ENCODE measurements at regions not wholly inside any gene's neighbourhood (a gene's known extent, or its start where the extent isn't known, plus 50 kb on each side); places are given as distances from the start of the nearest gene placed in this dataset.
"Not testable (repeated sequence)": the region's sequence is repeated elsewhere in the genome, so short reads cannot be mapped to it uniquely, and the experiment has no call there.

- no peaks in the 10 kb centered on the region for H3K9me3 ChIP-seq
- no peak for DNase-seq (ENCODE audit: low spot score in 2 of 2)
- TF ChIP-seq, protein P1, sequence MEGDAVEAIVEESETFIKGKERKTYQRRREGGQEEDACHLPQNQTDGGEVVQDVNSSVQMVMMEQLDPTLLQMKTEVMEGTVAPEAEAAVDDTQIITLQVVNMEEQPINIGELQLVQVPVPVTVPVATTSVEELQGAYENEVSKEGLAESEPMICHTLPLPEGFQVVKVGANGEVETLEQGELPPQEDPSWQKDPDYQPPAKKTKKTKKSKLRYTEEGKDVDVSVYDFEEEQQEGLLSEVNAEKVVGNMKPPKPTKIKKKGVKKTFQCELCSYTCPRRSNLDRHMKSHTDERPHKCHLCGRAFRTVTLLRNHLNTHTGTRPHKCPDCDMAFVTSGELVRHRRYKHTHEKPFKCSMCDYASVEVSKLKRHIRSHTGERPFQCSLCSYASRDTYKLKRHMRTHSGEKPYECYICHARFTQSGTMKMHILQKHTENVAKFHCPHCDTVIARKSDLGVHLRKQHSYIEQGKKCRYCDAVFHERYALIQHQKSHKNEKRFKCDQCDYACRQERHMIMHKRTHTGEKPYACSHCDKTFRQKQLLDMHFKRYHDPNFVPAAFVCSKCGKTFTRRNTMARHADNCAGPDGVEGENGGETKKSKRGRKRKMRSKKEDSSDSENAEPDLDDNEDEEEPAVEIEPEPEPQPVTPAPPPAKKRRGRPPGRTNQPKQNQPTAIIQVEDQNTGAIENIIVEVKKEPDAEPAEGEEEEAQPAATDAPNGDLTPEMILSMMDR (IDR thresholded peaks at IDR 0.05): no peak
- no peaks in the 10 kb centered on the region for H3K36me3 ChIP-seq
- H3K4me3 ChIP-seq: no peak overlapping the region
- H3K27ac ChIP-seq: no peak overlapping the region
- intact Hi-C loops (cut with DNase I): no loop called here
- H3K27me3 ChIP-seq: no peaks in the 10 kb centered on the region
- H3K4me1 ChIP-seq: no peaks in the 10 kb centered on the region
These were observed 94.3 kb upstream of the GLI2 start for GRCh38 chr2:120641366-120641771.

GRCh38 chr2:120642646-120643045 is 93.0 kb upstream of the GLI2 start:
- Histone ChIP-seq H3K4me3 (no peak overlapping the region), H3K9me3 (no peaks in the 10 kb centered on the region), H3K36me3 (no peaks in the 10 kb centered on the region), H3K27me3 (no peaks in the 10 kb centered on the region), H3K4me1 (no peaks in the 10 kb centered on the region), H3K27ac (no peak overlapping the region)
- no peak for DNase-seq (ENCODE audit: low spot score in 2 of 2)
- intact Hi-C loops (cut with DNase I): no loop called here
- TF ChIP-seq, protein P1 (IDR thresholded peaks at IDR 0.05): no peak

- intact Hi-C loops (cut with DNase I): no loop called here
- Histone ChIP-seq H3K27ac (no peak overlapping the region), H3K36me3 (no peaks in the 10 kb centered on the region), H3K27me3 (no peaks in the 10 kb centered on the region), H3K4me1 (no peaks in the 10 kb centered on the region), H3K9me3 (peaks cover 6 to 25% of the 10 kb centered on the region in 2 donors), H3K4me3 (no peak overlapping the region)
- TF ChIP-seq, protein P1 (IDR thresholded peaks at IDR 0.05): no peak
- DNase-seq (ENCODE audit: low spot score in 2 of 2): no peak
These were observed 88.7 kb upstream of the GLI2 start for GRCh38 chr2:120646994-120647393.

GRCh38 chr2:120647487-120647886 is 88.2 kb upstream of the GLI2 start:
- Histone ChIP-seq H3K9me3 (peaks cover 6 to 25% of the 10 kb centered on the region in 2 donors), H3K27ac (no peak overlapping the region), H3K4me1 (no peaks in the 10 kb centered on the region), H3K36me3 (no peaks in the 10 kb centered on the region), H3K4me3 (no peak overlapping the region), H3K27me3 (no peaks in the 10 kb centered on the region)
- TF ChIP-seq, protein P1 (IDR thresholded peaks at IDR 0.05): no peak
- DNase-seq (ENCODE audit: low spot score in 2 of 2): no peak
- intact Hi-C loops (cut with DNase I): no loop called here

- H3K4me3 ChIP-seq; H3K36me3 ChIP-seq; H3K4me1 ChIP-seq; DNase-seq (ENCODE audit: low spot score in 2 of 2); H3K27ac ChIP-seq; H3K27me3 ChIP-seq; intact Hi-C loops (cut with DNase I): not testable (repeated sequence)
- H3K9me3 ChIP-seq: peaks cover 6 to 25% of the 10 kb centered on the region in 2 donors
These were observed 86.3 kb upstream of the GLI2 start for GRCh38 chr2:120649381-120649780.

- TF ChIP-seq, protein P1 (IDR thresholded peaks at IDR 0.05): no peak
- no peaks in the 10 kb centered on the region for H3K4me1 ChIP-seq
- H3K36me3 ChIP-seq: no peaks in the 10 kb centered on the region
- H3K27ac ChIP-seq: no peak overlapping the region
- no peak overlapping the region for H3K4me3 ChIP-seq
- DNase-seq (ENCODE audit: low spot score in 2 of 2): no peak
- intact Hi-C loops (cut with DNase I): no loop called here
- peaks cover 6 to 25% of the 10 kb centered on the region in 2 donors for H3K9me3 ChIP-seq
- no peaks in the 10 kb centered on the region for H3K27me3 ChIP-seq
These were observed 85.5 kb upstream of the GLI2 start for GRCh38 chr2:120650022-120650644.

Data from ascending aorta (tissue), 2 donors.